Thyroid gland (tissue), 4 donors: ENCODE measurements at regions not wholly inside any gene's neighbourhood (a gene's known extent, or its start where the extent isn't known, plus 50 kb on each side); places are given as distances from the start of the nearest gene placed in this dataset.

Experiments used
- POLR2A ChIP-seq, 2 donors: fragments of 450-650 bp; IDR thresholded peaks; one replicate each; pipeline ENCODE4 v1.6.1; 2017; ENCODE audit warnings: antibody characterized with exemption in 2 of 2, mild to moderate bottlenecking in 2 of 2, moderate library complexity in 1 of 2
- TF ChIP-seq, protein P1 (sequence below), 6 experiments: fragments of 200-600 bp in 3 of 6; fragments of 450-650 bp in 3 of 6; sonication (generic) in 3 of 6; IDR thresholded peaks; one replicate each; pipeline ENCODE4 v1.5.1; 2016 to 2019; ENCODE audit warnings: antibody characterized with exemption in 6 of 6, mild to moderate bottlenecking in 2 of 6, inconsistent platforms in 1 of 6, moderate library complexity in 1 of 6

DNA sequence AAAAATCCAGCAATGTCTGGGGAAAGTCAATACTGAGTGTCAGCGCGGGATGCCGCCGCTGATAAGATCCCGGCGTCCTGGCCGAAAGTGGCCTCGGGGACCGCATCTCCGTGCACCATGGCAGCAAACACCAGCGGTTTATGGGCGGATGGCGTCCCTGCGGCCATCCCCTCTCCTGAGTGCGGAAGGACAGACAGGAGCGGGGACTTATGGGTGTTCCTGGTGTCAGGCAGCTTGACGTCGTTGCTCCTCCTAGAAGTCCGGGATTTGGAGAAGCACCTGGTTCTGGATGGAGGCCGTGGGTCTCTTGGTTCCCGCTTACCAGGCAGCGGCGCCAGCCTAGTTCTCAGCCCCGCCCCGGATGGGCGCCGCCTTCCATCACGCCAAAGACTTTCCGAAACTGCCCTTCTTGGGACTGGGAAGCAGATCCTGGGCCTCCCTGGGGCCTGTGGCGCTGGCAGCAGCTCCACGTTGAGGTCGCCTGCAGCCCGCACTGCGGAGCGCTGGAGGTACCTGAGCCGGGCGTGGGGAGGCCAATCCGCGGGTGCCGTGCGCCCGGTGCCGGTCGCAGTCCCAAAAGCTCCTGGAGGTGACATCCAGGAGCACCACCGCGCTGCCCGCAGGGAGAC is 119.1 kb downstream of the CCDC74A start:
- TF ChIP-seq, protein P1, sequence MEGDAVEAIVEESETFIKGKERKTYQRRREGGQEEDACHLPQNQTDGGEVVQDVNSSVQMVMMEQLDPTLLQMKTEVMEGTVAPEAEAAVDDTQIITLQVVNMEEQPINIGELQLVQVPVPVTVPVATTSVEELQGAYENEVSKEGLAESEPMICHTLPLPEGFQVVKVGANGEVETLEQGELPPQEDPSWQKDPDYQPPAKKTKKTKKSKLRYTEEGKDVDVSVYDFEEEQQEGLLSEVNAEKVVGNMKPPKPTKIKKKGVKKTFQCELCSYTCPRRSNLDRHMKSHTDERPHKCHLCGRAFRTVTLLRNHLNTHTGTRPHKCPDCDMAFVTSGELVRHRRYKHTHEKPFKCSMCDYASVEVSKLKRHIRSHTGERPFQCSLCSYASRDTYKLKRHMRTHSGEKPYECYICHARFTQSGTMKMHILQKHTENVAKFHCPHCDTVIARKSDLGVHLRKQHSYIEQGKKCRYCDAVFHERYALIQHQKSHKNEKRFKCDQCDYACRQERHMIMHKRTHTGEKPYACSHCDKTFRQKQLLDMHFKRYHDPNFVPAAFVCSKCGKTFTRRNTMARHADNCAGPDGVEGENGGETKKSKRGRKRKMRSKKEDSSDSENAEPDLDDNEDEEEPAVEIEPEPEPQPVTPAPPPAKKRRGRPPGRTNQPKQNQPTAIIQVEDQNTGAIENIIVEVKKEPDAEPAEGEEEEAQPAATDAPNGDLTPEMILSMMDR (IDR thresholded peaks at IDR 0.05), result no peak
- no peak for TF ChIP-seq POLR2A (IDR thresholded peaks at IDR 0.05)
